GM19397 (cell line): ENCODE measurements at regions not wholly inside any gene's neighbourhood (a gene's known extent, or its start where the extent isn't known, plus 50 kb on each side); places are given as distances from the start of the nearest gene placed in this dataset.

ENCODE experiments used
- ATAC-seq: cut with Tn5 transposase; IDR thresholded peaks from one replicate; pipeline ENCODE4 v1.9.1; 2021; ENCODE audit warnings: mild to moderate bottlenecking, moderate library complexity; ENCODE audit not compliant: unreplicated experiment

GRCh38 chr1:220366269-220366668 lies 94.0 kb upstream of the RAB3GAP2 start:
- ATAC-seq, result no peak

GRCh38 chr1:220363196-220363837 lies 91.1 kb upstream of the RAB3GAP2 start:
- ATAC-seq, result no peak

GRCh38 chr1:220356981-220357850 lies 85.0 kb upstream of the RAB3GAP2 start:
- no peak for ATAC-seq

- ATAC-seq, result no peak
Observed at GRCh38 chr1:220353229-220354012, 81.2 kb upstream of the RAB3GAP2 start.

GRCh38 chr1:220348211-220348610 lies 76.0 kb upstream of the RAB3GAP2 start:
- ATAC-seq, result no peak

GRCh38 chr1:220347654-220348175 lies 75.5 kb upstream of the RAB3GAP2 start:
- no peak for ATAC-seq

GRCh38 chr1:220344745-220345144 lies 72.5 kb upstream of the RAB3GAP2 start:
- ATAC-seq, result peak; percentile 66

- no peak for ATAC-seq
Observed at GRCh38 chr1:220342853-220343252, 70.6 kb upstream of the RAB3GAP2 start.

- ATAC-seq, result no peak
Observed at GRCh38 chr1:220341126-220341525, 68.9 kb upstream of the RAB3GAP2 start.

- ATAC-seq, result no peak
Observed at GRCh38 chr1:220339581-220339980, 67.3 kb upstream of the RAB3GAP2 start.

- no peak for ATAC-seq
Observed at GRCh38 chr1:220338759-220339158, 66.5 kb upstream of the RAB3GAP2 start.

- ATAC-seq, result no peak
Observed at GRCh38 chr1:220336391-220337031, 64.3 kb upstream of the RAB3GAP2 start.

- ATAC-seq, result no peak
Observed at GRCh38 chr1:220335668-220336067, 63.4 kb upstream of the RAB3GAP2 start.

GRCh38 chr1:220331318-220331717 lies 59.1 kb upstream of the RAB3GAP2 start:
- no peak for ATAC-seq

- ATAC-seq, result no peak
Observed at GRCh38 chr1:220330265-220330664, 58.0 kb upstream of the RAB3GAP2 start.

GRCh38 chr1:220327106-220327505 lies 54.9 kb upstream of the RAB3GAP2 start:
- no peak for ATAC-seq

- no peak for ATAC-seq
Observed at GRCh38 chr1:220326578-220326977, 54.3 kb upstream of the RAB3GAP2 start.

- no peak for ATAC-seq
Observed at GRCh38 chr1:220325306-220325995, 53.2 kb upstream of the RAB3GAP2 start.

GRCh38 chr1:220323717-220324116 lies 51.5 kb upstream of the RAB3GAP2 start:
- no peak for ATAC-seq

- no peak for ATAC-seq
Observed at GRCh38 chr1:220322570-220322969, 50.3 kb upstream of the RAB3GAP2 start.
